ENCODE measurements at regions not wholly inside any gene's neighbourhood (a gene's known extent, or its start where the extent isn't known, plus 50 kb on each side); places are given as distances from the start of the nearest gene placed in this dataset.
A peak's percentile ranks its signal among the peaks of the same experiment; 100 is the strongest.
"Not testable (repeated sequence)": the region's sequence is repeated elsewhere in the genome, so short reads cannot be mapped to it uniquely, and the experiment has no call there.

DNA sequence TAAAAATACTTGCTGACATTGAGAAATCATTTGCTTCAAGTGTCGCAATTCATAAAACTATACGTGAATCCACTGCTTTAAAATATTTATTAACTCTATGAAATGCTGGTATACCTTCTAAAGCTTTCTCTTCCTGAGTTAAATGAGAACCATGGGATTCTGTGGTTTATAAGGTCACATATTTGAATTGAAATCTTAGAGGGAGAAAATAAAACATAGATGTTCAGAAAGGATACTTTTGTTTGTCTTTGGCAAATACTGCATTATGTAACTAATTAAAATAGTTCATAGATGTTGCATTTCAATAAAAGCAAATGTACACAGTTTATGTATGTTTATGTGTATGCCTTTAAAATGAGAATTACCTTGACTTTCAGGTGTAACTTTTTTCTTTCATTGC lies 250.1 kb downstream of the FAM170A start:
- DNase-seq: no peak

GRCh38 chr5:119895066-119895465 lies 265.7 kb downstream of the FAM170A start:
- DNase-seq: no peak

GRCh38 chr5:119896826-119897536 lies 267.6 kb downstream of the FAM170A start:
- no peak for DNase-seq

DNA sequence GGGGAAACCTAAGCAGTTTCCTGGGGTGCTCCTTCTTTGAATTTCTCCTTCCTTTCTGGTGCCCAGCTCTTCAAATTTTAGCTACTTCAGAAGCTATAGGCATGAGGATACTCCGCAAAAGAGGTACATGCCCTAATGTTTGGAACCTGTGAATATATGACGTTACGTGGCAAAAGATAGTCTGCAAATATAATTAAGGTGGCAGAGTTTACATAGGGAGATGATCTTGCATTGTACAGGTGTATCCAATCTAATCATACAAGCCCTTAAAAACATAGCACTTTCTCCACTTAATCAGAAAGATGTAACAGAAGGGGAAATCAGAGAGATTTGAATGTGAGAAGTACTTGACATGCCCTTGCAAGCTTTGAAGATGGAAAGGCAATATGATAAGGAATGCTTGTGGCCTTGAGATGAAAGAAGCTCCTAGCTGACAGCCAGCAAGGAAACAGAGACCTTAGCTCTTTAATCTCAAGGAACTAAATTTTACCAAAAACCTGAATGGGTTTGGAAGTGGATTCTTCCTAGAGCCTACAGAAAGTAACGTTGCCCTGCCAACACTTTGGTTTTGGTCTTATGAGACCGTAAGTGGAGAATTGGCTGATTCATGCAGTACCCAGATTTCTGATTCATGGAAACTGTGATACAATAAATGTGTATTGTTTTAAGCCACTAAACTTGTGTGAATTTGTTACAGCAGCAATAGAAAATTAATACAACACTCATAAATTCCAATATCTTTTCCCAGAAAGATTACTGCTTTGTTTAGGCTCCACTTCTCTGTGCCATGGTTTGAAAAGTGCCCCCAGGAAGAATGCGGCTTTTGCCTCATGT lies 268.4 kb downstream of the FAM170A start:
- no peak for DNase-seq

DNA sequence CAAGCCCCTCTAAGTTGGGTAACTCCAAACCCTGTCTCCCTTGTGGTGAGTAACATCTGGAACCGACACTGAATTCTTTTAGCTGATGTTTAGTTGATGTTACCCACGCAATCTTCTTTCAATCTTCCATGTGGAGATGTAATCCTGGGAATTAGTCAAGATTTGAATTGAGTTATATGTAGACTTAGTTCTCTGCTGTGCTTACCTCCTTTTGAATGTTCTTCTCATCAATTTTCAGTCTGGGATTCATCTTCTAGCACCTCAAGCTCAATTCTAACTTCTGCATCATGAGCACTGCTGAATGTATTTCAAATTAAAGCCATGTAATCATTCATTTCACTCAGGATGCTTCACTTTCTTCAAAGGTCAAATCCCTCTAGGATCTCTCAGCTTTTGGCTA lies 270.6 kb downstream of the FAM170A start:
- DNase-seq: no peak

- no peak for DNase-seq
Observed at GRCh38 chr5:119902593-119902992, 273.2 kb downstream of the FAM170A start.

DNA sequence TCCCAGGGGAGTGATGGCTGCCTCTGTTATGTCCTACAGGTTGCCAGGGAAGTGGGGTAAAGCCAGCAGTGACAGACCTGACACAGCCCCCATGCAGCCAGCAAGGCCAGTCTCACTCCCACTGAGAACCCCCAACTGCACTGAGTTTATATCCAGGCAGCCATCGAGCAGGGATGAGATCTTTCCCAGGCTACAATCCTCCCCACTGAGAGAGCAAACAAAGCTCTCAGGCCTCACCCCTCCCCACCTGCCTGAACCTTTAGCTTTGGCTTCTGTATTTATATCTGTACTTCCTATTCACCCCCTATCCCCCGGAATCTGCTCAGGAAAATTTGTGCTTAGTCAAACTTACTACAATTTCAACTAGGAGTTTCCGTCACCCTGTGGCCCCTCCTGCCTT lies 284.1 kb downstream of the FAM170A start:
- no peak for DNase-seq

DNA sequence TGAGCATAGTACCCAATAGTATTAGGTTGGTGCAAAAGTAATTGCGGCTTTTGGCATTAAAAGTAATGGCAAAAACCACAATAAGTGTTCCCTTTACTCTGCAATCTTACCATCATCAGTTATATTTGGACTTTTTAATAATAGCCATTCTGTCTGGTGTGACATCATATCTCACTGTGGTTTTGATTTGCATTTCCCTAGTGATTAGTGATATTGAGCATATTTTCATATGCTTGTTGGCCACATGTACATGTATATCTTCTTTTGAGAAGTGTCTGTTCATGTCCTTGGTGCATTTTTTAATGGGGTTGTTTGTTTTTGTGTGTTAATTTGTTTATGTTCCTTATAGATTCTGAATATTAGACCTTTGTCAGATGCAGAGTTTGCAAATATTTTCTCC lies 289.9 kb downstream of the FAM170A start:
- no peak for DNase-seq

DNA sequence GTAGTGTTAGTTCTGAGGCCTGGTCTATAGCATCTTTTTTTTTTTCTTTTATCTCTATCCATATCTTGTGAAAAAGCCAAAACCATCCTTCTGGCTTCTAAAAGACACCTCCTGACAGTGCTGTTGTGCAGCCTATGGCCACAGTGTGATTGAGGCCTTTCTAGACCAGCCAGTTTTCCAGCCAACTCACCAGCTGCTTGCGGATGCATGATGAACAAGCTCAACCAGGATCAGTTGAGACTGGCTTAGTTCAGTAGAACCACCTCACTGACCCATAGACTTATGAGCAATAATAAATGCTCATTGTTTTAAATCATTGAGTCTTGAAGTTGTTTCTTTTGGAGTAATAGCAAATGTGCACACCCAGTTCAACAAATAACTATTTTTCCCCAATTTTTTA lies 296.9 kb downstream of the FAM170A start:
- no peak for DNase-seq

GRCh38 chr5:119928974-119929373 lies 299.6 kb downstream of the FAM170A start:
- no peak for DNase-seq

DNA sequence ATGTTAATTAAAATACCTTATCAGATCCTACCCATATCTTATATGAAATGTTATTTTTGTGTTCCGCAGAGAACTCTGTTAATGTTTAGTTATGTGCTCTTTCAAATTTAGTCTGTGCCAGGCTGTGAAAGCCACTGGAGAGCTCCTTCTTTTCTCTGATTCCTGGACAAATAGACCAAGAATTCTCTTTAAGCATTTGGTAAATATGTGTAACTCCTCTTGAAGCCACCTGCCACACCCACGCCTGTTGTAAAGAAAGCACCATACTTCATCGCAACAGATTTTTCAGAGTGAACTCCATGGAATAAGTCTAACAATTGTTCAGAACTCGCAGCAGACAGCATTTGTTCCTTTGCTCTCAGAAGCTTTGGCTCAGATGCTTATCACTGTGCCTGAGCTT lies 301.1 kb downstream of the FAM170A start:
- DNase-seq: peak in 2 of 56 donors; percentile 3 to 19

DNA sequence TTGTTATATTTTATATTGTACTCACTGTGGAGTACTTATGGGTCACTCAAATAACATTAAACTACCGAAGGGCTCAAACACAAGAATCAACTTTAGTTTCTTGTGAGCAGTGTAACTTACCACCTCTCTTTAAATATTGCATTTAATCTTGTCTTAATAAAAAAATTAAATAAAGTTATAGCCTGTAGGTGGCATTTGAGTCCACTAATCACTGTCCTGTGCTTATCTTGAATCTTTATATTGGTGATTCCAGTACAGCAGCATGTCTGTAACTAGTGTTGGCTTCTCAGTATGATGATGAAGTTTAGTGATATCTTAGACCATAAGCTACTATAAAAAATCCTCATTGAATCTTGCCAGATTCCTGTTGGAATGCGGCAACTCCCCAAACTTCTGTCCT lies 313.8 kb downstream of the FAM170A start:
- DNase-seq: no peak

GRCh38 chr5:119945691-119946090 lies 316.3 kb downstream of the FAM170A start:
- DNase-seq: no peak

GRCh38 chr5:119948162-119948561 lies 318.8 kb downstream of the FAM170A start:
- peak in 1 of 56 donors; percentile 8 for DNase-seq

- no peak for DNase-seq
Observed at GRCh38 chr5:119949426-119949999, 320.2 kb downstream of the FAM170A start.

- DNase-seq: no peak
Observed at GRCh38 chr5:119951330-119951934, 322.1 kb downstream of the FAM170A start.

GRCh38 chr5:119953474-119953873 lies 324.1 kb downstream of the FAM170A start:
- DNase-seq: no peak

DNA sequence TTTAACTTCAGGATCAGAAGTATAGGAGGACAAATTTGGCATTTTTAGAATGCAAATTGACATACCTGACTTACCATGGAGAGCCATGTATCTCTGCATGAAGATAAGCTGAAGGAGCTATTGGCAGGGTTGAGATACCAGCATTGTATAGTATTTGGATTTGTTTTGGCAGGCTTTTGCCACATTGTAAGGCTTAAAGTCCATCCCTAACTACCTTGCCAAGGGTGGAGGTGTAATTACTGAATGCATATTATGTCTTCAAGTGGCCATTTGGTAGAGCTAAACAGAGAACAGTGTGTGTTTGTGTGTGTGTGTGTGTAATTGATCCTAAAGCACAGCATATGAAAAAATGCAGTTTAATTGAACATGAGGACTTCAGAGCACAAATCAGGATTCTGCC lies 324.7 kb downstream of the FAM170A start:
- DNase-seq: no peak

DNA sequence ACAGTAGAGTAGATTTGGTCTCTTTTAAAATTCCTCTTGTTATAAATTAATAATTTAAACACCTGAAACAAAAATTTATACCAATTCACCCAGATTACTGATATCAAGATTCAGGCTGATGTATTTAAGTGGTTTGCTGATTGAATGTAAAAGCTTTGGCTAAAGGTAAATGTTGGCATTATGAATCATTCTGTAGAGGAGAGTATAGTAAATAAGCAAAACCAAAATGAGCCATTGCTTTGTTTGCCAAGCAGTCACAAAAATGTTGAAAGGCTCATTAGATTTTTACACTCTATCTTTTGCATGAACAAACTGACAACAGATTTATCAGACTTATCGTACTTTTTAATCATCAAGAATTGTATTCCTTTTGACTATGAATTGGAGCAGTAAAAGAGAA lies 332.6 kb downstream of the FAM170A start:
- no peak for DNase-seq

- DNase-seq: no peak
Observed at GRCh38 chr5:119966028-119966427, 336.7 kb downstream of the FAM170A start.

DNA sequence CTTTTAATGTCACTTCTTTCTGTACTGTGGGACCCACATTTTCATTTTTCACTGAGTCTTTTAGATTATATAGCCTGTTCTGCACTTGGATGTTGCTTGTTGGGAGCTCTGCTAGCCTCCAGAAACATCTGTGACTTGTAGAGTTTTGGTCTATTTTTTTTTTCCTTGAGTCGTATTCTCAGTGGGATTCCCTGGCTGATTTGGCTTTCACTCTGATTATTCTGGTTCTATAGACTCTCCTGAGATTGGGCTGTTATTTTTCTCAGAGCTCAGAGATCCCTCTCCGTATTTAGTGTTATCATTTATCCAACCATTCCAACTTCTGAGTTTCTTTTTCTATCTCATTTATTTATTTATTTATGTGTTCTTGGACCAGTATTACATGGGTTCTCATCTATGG lies 339.3 kb downstream of the FAM170A start:
- no peak for DNase-seq

- DNase-seq: not testable (repeated sequence)
Observed at GRCh38 chr5:119987077-119987476, 357.7 kb downstream of the FAM170A start.

All from amygdala (tissue), 56 donors.